Neural cell (in vitro differentiated cells): ENCODE measurements at regions not wholly inside any gene's neighbourhood (a gene's known extent, or its start where the extent isn't known, plus 50 kb on each side); places are given as distances from the start of the nearest gene placed in this dataset.
A peak's percentile ranks its signal among the peaks of the same experiment; 100 is the strongest.

Experiments
- H2AFZ ChIP-seq: fragments of 200-600, 300-800 bp; sonication (generic), shearing (Covaris generic); 2 replicates; pipeline ENCODE4 v1.6.0; 2014; ENCODE audit warnings: low read depth, mild to moderate bottlenecking, antibody characterized with exemption, low read length, moderate library complexity
- H3F3A ChIP-seq: fragments of 200-600 bp; shearing (Covaris generic); 2 replicates; pipeline ENCODE4 v1.6.1; 2016; ENCODE audit warnings: mild to moderate bottlenecking, moderate library complexity, mixed read lengths, antibody characterized with exemption, low read length; ENCODE audit not compliant: insufficient read depth, poor library complexity, severe bottlenecking
- H3K27ac ChIP-seq: fragments of 200-600, 300-800 bp; sonication (generic), shearing (Covaris generic); 2 replicates; pipeline ENCODE4 v1.5.1; 2014; ENCODE audit warnings: mild to moderate bottlenecking, low read length, moderate library complexity
- H3K27me3 ChIP-seq: fragments of 300-800, 200-600 bp; sonication (generic), shearing (Covaris generic); 2 replicates; pipeline ENCODE4 v1.6.0; 2014; ENCODE audit warnings: mild to moderate bottlenecking, low read depth, low read length, moderate library complexity; ENCODE audit not compliant: insufficient read depth
- H3K36me3 ChIP-seq: fragments of 300-800, 200-600 bp; sonication (generic), shearing (Covaris generic); 2 replicates; pipeline ENCODE4 v1.5.1; 2014; ENCODE audit warnings: mild to moderate bottlenecking, antibody characterized with exemption, low read length, moderate library complexity; ENCODE audit not compliant: insufficient read depth
- H3K4me2 ChIP-seq: fragments of 300-800, 200-600 bp; sonication (generic), shearing (Covaris generic); 2 replicates; pipeline ENCODE4 v1.6.0; 2014; ENCODE audit warnings: mild to moderate bottlenecking, low read length
- H3K4me3 ChIP-seq: fragments of 300-800, 200-600 bp; sonication (generic), shearing (Covaris generic); 2 replicates; pipeline ENCODE4 v1.5.1; 2014; ENCODE audit warnings: mild to moderate bottlenecking, low read length, moderate library complexity
- H3K79me2 ChIP-seq: fragments of 200-600 bp; shearing (Covaris generic); replicated peaks from 2 replicates; pipeline ENCODE4 v1.6.0; 2014; ENCODE audit warnings: mild to moderate bottlenecking, low read length, moderate library complexity; ENCODE audit not compliant: insufficient read depth
- H3K9ac ChIP-seq: fragments of 300-800, 200-600 bp; sonication (generic), shearing (Covaris generic); 2 replicates; pipeline ENCODE4 v1.6.1; 2016; ENCODE audit warnings: mild to moderate bottlenecking, low read length, mixed read lengths
- H3K9me2 ChIP-seq: fragments of 200-600 bp; shearing (Covaris generic); 2 replicates; pipeline ENCODE4 v1.6.1; 2016; ENCODE audit warnings: mild to moderate bottlenecking, low read length, mixed read lengths; ENCODE audit not compliant: insufficient read depth
- H3K9me3 ChIP-seq: fragments of 200-600, 300-800 bp; sonication (generic), shearing (Covaris generic); 2 replicates; pipeline ENCODE4 v1.6.1; 2016; ENCODE audit warnings: mild to moderate bottlenecking, mixed run types, low read length, moderate library complexity, mixed read lengths
- H4K20me1 ChIP-seq: fragments of 200-600 bp; shearing (Covaris generic); 2 replicates; pipeline ENCODE4 v1.6.1; 2016; ENCODE audit warnings: mild to moderate bottlenecking, mixed run types; ENCODE audit not compliant: insufficient read depth
- CTCF ChIP-seq: fragments of 450-650 bp; IDR thresholded peaks from 2 replicates; pipeline ENCODE4 v1.5.1; 2014; ENCODE audit warnings: antibody characterized with exemption, mild to moderate bottlenecking, moderate library complexity; ENCODE audit not compliant: poor library complexity, severe bottlenecking
- EP300 ChIP-seq: fragments of 450-650 bp; conservative IDR thresholded peaks from 2 replicates; pipeline ENCODE4 v1.6.1; 2014; ENCODE audit warnings: antibody characterized with exemption, mild to moderate bottlenecking, moderate library complexity; ENCODE audit not compliant: poor library complexity, severe bottlenecking
- EZH2 ChIP-seq: fragments of 200-600, 300-800 bp; shearing (Covaris generic), sonication (generic); IDR thresholded peaks from 2 replicates; pipeline ENCODE4 v1.6.1; 2014; ENCODE audit warnings: antibody characterized with exemption, low read length, borderline replicate concordance, mild to moderate bottlenecking; ENCODE audit not compliant: insufficient read depth, poor library complexity, severe bottlenecking
- MXI1 ChIP-seq: fragments of 450-650 bp; conservative IDR thresholded peaks from 2 replicates; pipeline ENCODE4 v1.6.1; 2014; ENCODE audit warnings: antibody characterized with exemption, mild to moderate bottlenecking; ENCODE audit not compliant: poor library complexity, severe bottlenecking
- POLR2AphosphoS5 ChIP-seq: IDR thresholded peaks from 2 replicates; pipeline ENCODE4 v1.6.1; 2012
- RAD21 ChIP-seq: fragments of 450-650 bp; conservative IDR thresholded peaks from 2 replicates; pipeline ENCODE4 v1.6.1; 2014; ENCODE audit warnings: antibody characterized with exemption, mild to moderate bottlenecking, moderate library complexity
- REST ChIP-seq: IDR thresholded peaks from 2 replicates; pipeline ENCODE4 v1.6.1; 2012; ENCODE audit warnings: borderline replicate concordance
- SMC3 ChIP-seq: fragments of 450-650 bp; conservative IDR thresholded peaks from 2 replicates; pipeline ENCODE4 v1.6.1; 2014; ENCODE audit warnings: antibody characterized with exemption, mild to moderate bottlenecking, moderate library complexity; ENCODE audit not compliant: poor library complexity
- TAF1 ChIP-seq: IDR thresholded peaks from 2 replicates; pipeline ENCODE4 v1.6.1; 2012; ENCODE audit warnings: low read depth

GRCh38 chr1:37176269-37176668, 142.0 kb upstream of the GRIK3 start:
- Histone ChIP-seq H3K36me3 (no peaks in the 10 kb centered on the region), H3K9me2 (no peaks in the 10 kb centered on the region), H3F3A (no peaks in the 10 kb centered on the region), H3K27me3 (no peaks in the 10 kb centered on the region), H3K9me3 (no peaks in the 10 kb centered on the region), H3K27ac (no peak overlapping the region), H2AFZ (no peak overlapping the region), H4K20me1 (no peaks in the 10 kb centered on the region), H3K4me3 (no peak overlapping the region), H3K4me2 (no peak overlapping the region), H3K9ac (no peak overlapping the region), H3K79me2 (no peaks in the 10 kb centered on the region)
- TF ChIP-seq RAD21, result no peak
- no peak for TF ChIP-seq CTCF
- no peak for TF ChIP-seq SMC3
- TF ChIP-seq MXI1, result no peak
- no peak for TF ChIP-seq EZH2
- no peak for TF ChIP-seq POLR2AphosphoS5
- no peak for TF ChIP-seq TAF1
- TF ChIP-seq EP300, result no peak
- TF ChIP-seq REST, result no peak

DNA sequence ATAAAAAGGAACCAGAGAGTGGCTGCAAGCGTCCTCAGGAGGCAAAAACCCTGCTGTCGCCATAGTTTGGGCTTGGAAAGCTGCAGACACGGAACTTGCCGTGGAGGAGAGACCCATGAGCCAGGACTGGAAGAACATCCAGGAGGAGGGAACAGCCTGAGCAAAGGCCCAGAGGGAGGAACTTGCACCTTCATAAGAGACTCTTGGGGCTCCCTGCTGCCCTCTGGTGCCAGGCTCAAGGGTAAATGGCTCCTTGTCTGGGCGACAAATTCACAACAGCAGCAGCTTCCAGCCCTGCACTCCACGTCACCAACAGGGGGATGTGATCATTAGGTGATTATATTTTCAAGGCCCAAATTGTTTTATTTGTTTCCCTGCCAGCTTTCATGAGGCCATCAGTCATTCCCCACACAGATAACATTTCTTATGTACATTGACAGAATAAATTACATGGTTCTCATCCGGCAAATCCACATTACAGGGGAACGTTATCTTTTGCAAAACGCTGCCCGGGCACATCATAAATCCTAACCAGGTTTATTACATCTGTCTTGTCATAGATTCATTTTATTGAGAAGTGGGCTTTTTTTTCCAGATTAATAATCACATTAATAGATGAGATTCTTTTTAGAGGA, 143.0 kb upstream of the GRIK3 start:
- TF ChIP-seq CTCF (peak; percentile 32), REST (no peak), SMC3 (peak; percentile 39), MXI1 (no peak), RAD21 (no peak), TAF1 (no peak), EP300 (no peak)
- H3K27me3 ChIP-seq, result no peaks in the 10 kb centered on the region

More for the DNA sequence above, 143.0 kb upstream of the GRIK3 start:
- Histone ChIP-seq H3K9ac (no peak overlapping the region), H3K4me2 (no peak overlapping the region), H3K79me2 (no peaks in the 10 kb centered on the region), H3K36me3 (no peaks in the 10 kb centered on the region), H3K9me3 (no peaks in the 10 kb centered on the region), H2AFZ (no peak overlapping the region), H3K4me3 (no peak overlapping the region), H3K9me2 (no peaks in the 10 kb centered on the region), H3K27ac (no peak overlapping the region), H3F3A (no peaks in the 10 kb centered on the region), H4K20me1 (no peaks in the 10 kb centered on the region)
